Thyroid gland (tissue), 4 donors: ENCODE measurements at regions not wholly inside any gene's neighbourhood (a gene's known extent, or its start where the extent isn't known, plus 50 kb on each side); places are given as distances from the start of the nearest gene placed in this dataset.

ENCODE experiments used
- DNase-seq, 2 donors: peaks; one replicate each; pipeline ENCODE4 v3.0.0-alpha.2; 2019
- H3K27ac ChIP-seq, 3 donors: fragments of 200-600 bp; sonication (generic); 1 replicate in 2 of 3; 2 replicates in 1 of 3; pipeline ENCODE4 v1.5.1; 2016 to 2019; ENCODE audit warnings: mild to moderate bottlenecking in 1 of 3, moderate library complexity in 1 of 3
- H3K27me3 ChIP-seq: fragments of 200-600 bp; sonication (generic); one replicate; pipeline ENCODE4 v1.5.1; 2019
- H3K36me3 ChIP-seq, 2 donors: fragments of 200-600 bp; sonication (generic); one replicate each; pipeline ENCODE4 v1.5.1; 2016 to 2019
- H3K4me1 ChIP-seq, 2 donors: fragments of 200-600 bp; sonication (generic); one replicate each; pipeline ENCODE4 v1.5.1; 2017 to 2019
- H3K4me3 ChIP-seq, 3 donors: fragments of 200-600 bp; sonication (generic); replicated peaks in 1 of 3; 1 replicate in 2 of 3; 2 replicates in 1 of 3; pipeline ENCODE4 v1.5.1; 2016; ENCODE audit warnings: mild to moderate bottlenecking in 1 of 3
- H3K9me3 ChIP-seq: fragments of 200-600 bp; sonication (generic); one replicate; pipeline ENCODE4 v1.5.1; 2017
- CTCF ChIP-seq, 6 experiments: fragments of 200-600 bp in 3 of 6; fragments of 450-650 bp in 3 of 6; sonication (generic) in 3 of 6; IDR thresholded peaks; one replicate each; pipeline ENCODE4 v1.5.1; 2016 to 2019; ENCODE audit warnings: antibody characterized with exemption in 6 of 6, mild to moderate bottlenecking in 2 of 6, inconsistent platforms in 1 of 6, moderate library complexity in 1 of 6
- POLR2A ChIP-seq, 2 donors: fragments of 450-650 bp; IDR thresholded peaks; one replicate each; pipeline ENCODE4 v1.6.1; 2017; ENCODE audit warnings: antibody characterized with exemption in 2 of 2, mild to moderate bottlenecking in 2 of 2, moderate library complexity in 1 of 2
- WGBS, 2 donors: methylation state at CpG; one replicate each; pipeline ENCODE4 v1.1.5; 2017; 5-methylcytosine and 5-hydroxymethylcytosine counted together
- intact Hi-C: fragments of 100-400 bp; cut with DNase I; formaldehyde crosslinking; loops from one replicate; pipeline ENCODE4 v1.15.1; 2023

- Histone ChIP-seq H3K4me1 (peaks cover 0 to 5% of the 10 kb centered on the region in 2 donors), H3K27me3 (no peaks in the 10 kb centered on the region), H3K27ac (no peak overlapping the region), H3K4me3 (no peak overlapping the region), H3K36me3 (no peaks in the 10 kb centered on the region), H3K9me3 (no peaks in the 10 kb centered on the region)
- intact Hi-C loops, result no loop called here
- no peak for DNase-seq
- no peak for TF ChIP-seq POLR2A (IDR thresholded peaks at IDR 0.05)
- TF ChIP-seq CTCF (IDR thresholded peaks at IDR 0.05), result no peak
- WGBS, 2 donors, result 89 to 90% methylated on average over 6 of the region's 6 CpGs
Observed at GRCh38 chr4:185088899-185089298, 54.2 kb upstream of the SLC25A4 start.

- intact Hi-C loops, result no loop called here
- H3K4me1 ChIP-seq, result peaks cover 0 to 5% of the 10 kb centered on the region in 2 donors
- no peak overlapping the region for H3K4me3 ChIP-seq
- 32 to 37% methylated on average over 1 of the region's 1 CpG for WGBS, 2 donors
- peak overlapping the region; percentile 8 to 53 (median 51) for H3K27ac ChIP-seq
- TF ChIP-seq POLR2A (IDR thresholded peaks at IDR 0.05) (no peak), CTCF (IDR thresholded peaks at IDR 0.05) (no peak)
- no peaks in the 10 kb centered on the region for H3K27me3 ChIP-seq
- no peaks in the 10 kb centered on the region for H3K36me3 ChIP-seq
- peak; percentile 29 to 34 for DNase-seq
- H3K9me3 ChIP-seq, result no peaks in the 10 kb centered on the region
Observed at GRCh38 chr4:185090592-185090991, 52.5 kb upstream of the SLC25A4 start.

GRCh38 chr4:185092535-185093197 is 50.4 kb upstream of the SLC25A4 start:
- WGBS, 2 donors, result 94 to 96% methylated on average over 6 of the region's 6 CpGs
- no peaks in the 10 kb centered on the region for H3K9me3 ChIP-seq
- TF ChIP-seq POLR2A (IDR thresholded peaks at IDR 0.05) (no peak), CTCF (IDR thresholded peaks at IDR 0.05) (no peak)
- peaks cover 0 to 5% of the 10 kb centered on the region in 2 donors for H3K4me1 ChIP-seq
- no peak for DNase-seq
- intact Hi-C loops, result no loop called here
- no peak overlapping the region for H3K4me3 ChIP-seq
- H3K27me3 ChIP-seq, result no peaks in the 10 kb centered on the region
- H3K36me3 ChIP-seq, result no peaks in the 10 kb centered on the region
- H3K27ac ChIP-seq, result no peak overlapping the region
